ENCODE measurements at regions not wholly inside any gene's neighbourhood (a gene's known extent, or its start where the extent isn't known, plus 50 kb on each side); places are given as distances from the start of the nearest gene placed in this dataset.

- CTCF ChIA-PET = no interaction called here
- no peaks in the 10 kb centered on the region for H3K4me1 Mint-ChIP-seq (ENCODE audit: low read depth)
Observed at GRCh38 chr5:167205881-167206280, 1085.6 kb upstream of the WWC1 start.

GRCh38 chr5:167207081-167207480, 1084.4 kb upstream of the WWC1 start:
- no peaks in the 10 kb centered on the region for H3K4me1 Mint-ChIP-seq (ENCODE audit: low read depth)
- POLR2A ChIA-PET = no interaction called here
- no peak for DNase-seq
- ATAC-seq = no peak
- intact Hi-C loops (cut with micrococcal nuclease) = no loop called here
- TF ChIP-seq, protein P1, sequence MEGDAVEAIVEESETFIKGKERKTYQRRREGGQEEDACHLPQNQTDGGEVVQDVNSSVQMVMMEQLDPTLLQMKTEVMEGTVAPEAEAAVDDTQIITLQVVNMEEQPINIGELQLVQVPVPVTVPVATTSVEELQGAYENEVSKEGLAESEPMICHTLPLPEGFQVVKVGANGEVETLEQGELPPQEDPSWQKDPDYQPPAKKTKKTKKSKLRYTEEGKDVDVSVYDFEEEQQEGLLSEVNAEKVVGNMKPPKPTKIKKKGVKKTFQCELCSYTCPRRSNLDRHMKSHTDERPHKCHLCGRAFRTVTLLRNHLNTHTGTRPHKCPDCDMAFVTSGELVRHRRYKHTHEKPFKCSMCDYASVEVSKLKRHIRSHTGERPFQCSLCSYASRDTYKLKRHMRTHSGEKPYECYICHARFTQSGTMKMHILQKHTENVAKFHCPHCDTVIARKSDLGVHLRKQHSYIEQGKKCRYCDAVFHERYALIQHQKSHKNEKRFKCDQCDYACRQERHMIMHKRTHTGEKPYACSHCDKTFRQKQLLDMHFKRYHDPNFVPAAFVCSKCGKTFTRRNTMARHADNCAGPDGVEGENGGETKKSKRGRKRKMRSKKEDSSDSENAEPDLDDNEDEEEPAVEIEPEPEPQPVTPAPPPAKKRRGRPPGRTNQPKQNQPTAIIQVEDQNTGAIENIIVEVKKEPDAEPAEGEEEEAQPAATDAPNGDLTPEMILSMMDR (IDR thresholded peaks at IDR 0.05) = no peak
- H3K4me3 Mint-ChIP-seq = no peak overlapping the region
- H3K27ac Mint-ChIP-seq = no peak overlapping the region
- H3K9me3 Mint-ChIP-seq = peaks cover 3% of the 10 kb centered on the region
- no peaks in the 10 kb centered on the region for H3K36me3 Mint-ChIP-seq (ENCODE audit: low read depth)
- no peaks in the 10 kb centered on the region for H3K27me3 Mint-ChIP-seq
- CTCF ChIA-PET = no interaction called here

More at GRCh38 chr5:167205881-167206280, 1085.6 kb upstream of the WWC1 start:
- Mint-ChIP-seq H3K4me3 (no peak overlapping the region), H3K27ac (no peak overlapping the region), H3K27me3 (no peaks in the 10 kb centered on the region), H3K9me3 (peaks cover 3% of the 10 kb centered on the region), H3K36me3 (ENCODE audit: low read depth) (no peaks in the 10 kb centered on the region)
- DNase-seq = no peak
- intact Hi-C loops (cut with micrococcal nuclease) = no loop called here
- POLR2A ChIA-PET = no interaction called here
- ATAC-seq = no peak
- TF ChIP-seq, protein P1 (IDR thresholded peaks at IDR 0.05) = no peak

GRCh38 chr5:167208911-167209310, 1082.5 kb upstream of the WWC1 start:
- ChIA-PET CTCF (no interaction called here), POLR2A (no interaction called here)
- H3K4me1 Mint-ChIP-seq (ENCODE audit: low read depth) = no peaks in the 10 kb centered on the region
- DNase-seq (no peak), ATAC-seq (no peak)
- no peak overlapping the region for H3K4me3 Mint-ChIP-seq
- intact Hi-C loops (cut with micrococcal nuclease) = no loop called here
- no peaks in the 10 kb centered on the region for H3K36me3 Mint-ChIP-seq (ENCODE audit: low read depth)
- TF ChIP-seq, protein P1 (IDR thresholded peaks at IDR 0.05) = no peak
- H3K27me3 Mint-ChIP-seq = no peaks in the 10 kb centered on the region
- H3K27ac Mint-ChIP-seq = no peak overlapping the region
- H3K9me3 Mint-ChIP-seq = peaks cover 1% of the 10 kb centered on the region

- DNase-seq (no peak), ATAC-seq (no peak)
- intact Hi-C loops (cut with micrococcal nuclease) = no loop called here
- TF ChIP-seq, protein P1 (IDR thresholded peaks at IDR 0.05) = no peak
- Mint-ChIP-seq H3K9me3 (peaks cover 2% of the 10 kb centered on the region), H3K27ac (no peak overlapping the region), H3K4me1 (ENCODE audit: low read depth) (no peaks in the 10 kb centered on the region), H3K27me3 (no peaks in the 10 kb centered on the region), H3K4me3 (no peak overlapping the region), H3K36me3 (ENCODE audit: low read depth) (no peaks in the 10 kb centered on the region)
- ChIA-PET CTCF (no interaction called here), POLR2A (no interaction called here)
Observed at GRCh38 chr5:167217097-167217743, 1074.2 kb upstream of the WWC1 start.

DNA sequence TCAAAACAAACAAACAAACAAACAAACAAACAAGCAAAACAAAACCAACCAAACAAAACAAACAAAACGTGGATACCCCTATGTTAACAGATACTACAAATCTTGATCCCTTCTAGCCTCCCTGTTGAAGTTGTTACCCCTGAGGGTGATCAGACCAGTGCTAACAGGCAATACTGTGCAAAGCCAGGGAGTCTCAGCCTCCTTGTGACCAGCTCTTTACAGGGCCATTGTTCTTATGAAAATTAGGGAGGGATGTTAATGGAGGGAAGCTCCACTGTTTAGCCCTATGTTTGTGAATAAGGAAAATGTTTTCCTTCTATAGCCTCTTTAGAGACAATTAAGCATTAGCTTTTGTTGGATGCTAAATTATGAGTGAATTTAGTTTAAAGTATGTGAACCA, 1072.1 kb upstream of the WWC1 start:
- no peaks in the 10 kb centered on the region for H3K4me1 Mint-ChIP-seq (ENCODE audit: low read depth)
- ATAC-seq = no peak

More for the DNA sequence above, 1072.1 kb upstream of the WWC1 start:
- ChIA-PET CTCF (no interaction called here), POLR2A (no interaction called here)
- Mint-ChIP-seq H3K27ac (no peak overlapping the region), H3K9me3 (peaks cover 4% of the 10 kb centered on the region), H3K27me3 (no peaks in the 10 kb centered on the region), H3K4me3 (no peak overlapping the region), H3K36me3 (ENCODE audit: low read depth) (no peaks in the 10 kb centered on the region)
- TF ChIP-seq, protein P1 (IDR thresholded peaks at IDR 0.05) = no peak
- no peak for DNase-seq
- intact Hi-C loops (cut with micrococcal nuclease) = no loop called here

All from activated CD8-positive, alpha-beta T cell treated with anti-CD3 and anti-CD28 coated beads for 36 hours (primary cell).